LNCAP (cell line): ENCODE measurements at regions not wholly inside any gene's neighbourhood (a gene's known extent, or its start where the extent isn't known, plus 50 kb on each side); places are given as distances from the start of the nearest gene placed in this dataset.

ENCODE experiments used
- CTCF ChIP-seq: fragments of 450-650 bp; IDR thresholded peaks from 2 replicates; pipeline ENCODE4 v1.5.1; 2017; ENCODE audit warnings: mild to moderate bottlenecking

GRCh38 chr6:86380571-86381125 is 556.7 kb upstream of the HTR1E start:
- TF ChIP-seq CTCF: no peak

DNA sequence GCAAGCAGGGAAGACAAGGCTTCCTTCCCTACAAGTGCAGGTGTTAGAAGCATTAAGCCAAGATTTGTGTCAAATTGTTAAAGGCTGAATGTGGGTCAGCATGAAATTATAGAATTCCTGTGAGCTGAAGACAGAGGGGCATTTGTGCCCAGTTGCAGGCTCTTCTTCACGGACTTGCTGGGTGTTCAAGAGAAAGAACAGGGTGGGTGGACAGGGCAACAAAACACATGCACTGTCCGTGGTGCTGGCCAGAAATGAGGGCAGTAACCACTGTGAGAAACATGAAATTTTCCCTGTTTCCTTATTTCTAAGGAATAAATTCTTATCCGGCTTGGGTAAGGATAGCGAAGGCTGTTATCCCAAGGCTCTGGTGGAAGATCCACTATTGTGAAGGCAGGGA is 579.5 kb upstream of the HTR1E start:
- no peak for TF ChIP-seq CTCF

- no peak for TF ChIP-seq CTCF
These were observed 582.1 kb upstream of the HTR1E start for GRCh38 chr6:86355271-86355670.

DNA sequence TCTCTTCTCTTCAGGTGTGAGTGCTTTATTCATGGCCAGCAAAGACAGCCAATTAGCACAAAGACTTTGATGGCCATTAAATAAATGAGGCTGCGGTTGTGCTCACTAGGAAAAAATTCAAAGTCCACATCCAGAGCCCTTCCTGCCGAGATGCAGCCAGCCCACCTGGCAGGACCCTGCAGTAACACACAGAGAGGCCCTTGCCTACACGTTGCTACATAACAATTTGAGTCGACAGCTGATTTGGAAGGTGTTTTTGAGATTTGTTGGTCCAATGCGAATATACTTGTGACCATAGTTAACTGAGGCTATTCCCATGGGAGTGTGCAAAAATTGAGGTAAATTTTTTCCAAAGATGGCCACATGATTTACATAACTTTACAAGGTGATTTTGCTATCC is 605.4 kb upstream of the HTR1E start:
- no peak for TF ChIP-seq CTCF

DNA sequence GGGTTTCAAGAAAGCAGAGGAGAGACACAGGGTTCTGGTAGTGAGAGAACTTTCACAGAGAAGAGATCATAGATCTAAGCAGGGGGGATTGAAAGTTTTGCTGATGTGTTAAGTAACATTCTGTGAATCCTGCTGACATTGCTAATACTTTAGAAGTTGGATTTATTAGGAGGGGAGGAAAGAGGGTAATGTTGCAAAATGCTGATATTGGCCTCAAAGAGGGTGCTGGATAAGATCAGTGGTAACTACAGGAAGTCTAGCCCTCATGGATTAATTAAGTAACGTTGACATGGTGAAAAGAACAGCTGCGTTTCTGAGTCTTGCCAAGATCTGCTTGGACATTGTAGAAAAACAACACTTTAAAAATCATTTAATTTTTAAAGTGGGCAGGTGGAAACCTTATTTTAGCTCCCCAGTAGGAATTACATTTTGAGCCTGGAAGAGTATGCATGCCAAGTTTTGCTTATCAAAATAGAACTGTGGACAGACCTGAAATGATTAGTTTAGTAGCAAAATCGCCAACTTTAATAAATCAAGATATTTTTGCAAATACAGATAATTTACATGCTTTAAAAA is 606.0 kb upstream of the HTR1E start:
- TF ChIP-seq CTCF: no peak

GRCh38 chr6:86306210-86306609 is 631.1 kb upstream of the HTR1E start:
- TF ChIP-seq CTCF: no peak

DNA sequence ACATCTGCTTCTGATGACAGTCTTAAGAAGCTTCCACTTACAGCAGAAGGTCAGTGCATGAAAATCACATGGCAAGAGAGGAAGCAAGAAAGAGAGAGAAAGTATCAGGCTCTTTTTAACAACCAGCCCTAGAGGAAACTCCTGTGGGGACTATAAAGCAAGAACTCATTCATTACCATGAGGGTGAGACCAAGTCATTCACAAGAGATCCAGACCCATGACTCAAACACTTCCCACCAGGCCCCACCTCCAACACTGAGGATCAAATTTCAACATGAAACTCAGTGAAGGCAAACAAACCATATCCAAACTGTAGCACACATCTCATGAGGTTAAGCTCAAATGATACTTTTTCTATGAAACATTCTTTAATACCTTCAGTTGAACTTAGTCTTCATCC is 643.2 kb upstream of the SYNCRIP start:
- TF ChIP-seq CTCF: no peak

DNA sequence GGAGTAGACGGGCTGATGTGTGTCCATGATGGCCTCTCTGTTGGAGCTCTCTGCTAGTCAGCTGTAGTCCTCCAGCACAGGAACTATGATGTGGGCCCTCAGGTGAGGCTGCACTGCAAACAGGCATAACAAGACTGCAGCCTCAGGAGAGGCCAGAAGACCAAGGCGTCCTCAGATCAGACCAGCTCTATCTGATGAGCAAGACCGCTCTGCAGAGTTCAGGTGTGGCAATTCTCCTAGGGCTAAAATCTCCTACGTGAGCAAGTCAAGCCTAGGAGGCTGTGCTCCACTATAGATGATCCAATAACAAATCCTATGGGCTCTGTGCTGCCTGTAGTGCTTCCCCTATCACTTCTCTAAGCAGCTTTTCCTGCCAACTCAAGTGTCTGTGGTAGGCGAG is 633.4 kb upstream of the SYNCRIP start:
- no peak for TF ChIP-seq CTCF
